Transverse colon (tissue), 4 donors: ENCODE measurements at regions not wholly inside any gene's neighbourhood (a gene's known extent, or its start where the extent isn't known, plus 50 kb on each side); places are given as distances from the start of the nearest gene placed in this dataset.

ENCODE experiments used
- DNase-seq: peaks from one replicate; pipeline ENCODE4 v3.0.0-alpha.2; 2019
- H3K27ac ChIP-seq, 4 donors: fragments of 200-600 bp; sonication (generic); 2 replicates each; pipeline ENCODE4 v1.5.1; 2016 to 2018; ENCODE audit warnings: inconsistent platforms in 4 of 4
- H3K27me3 ChIP-seq: fragments of 200-600 bp; sonication (generic); 2 replicates; pipeline ENCODE4 v1.5.1; 2017; ENCODE audit warnings: inconsistent platforms
- H3K36me3 ChIP-seq, 4 donors: fragments of 200-600 bp; sonication (generic); 2 replicates each; pipeline ENCODE4 v1.5.1; 2017 to 2019; ENCODE audit warnings: inconsistent platforms in 4 of 4
- H3K4me1 ChIP-seq, 4 donors: fragments of 200-600 bp; sonication (generic); 2 replicates each; pipeline ENCODE4 v1.5.1; 2017 to 2020; ENCODE audit warnings: inconsistent platforms in 4 of 4
- H3K4me3 ChIP-seq, 4 donors: fragments of 200-600 bp; sonication (generic); 1 replicate in 1 of 4; 2 replicates in 3 of 4; pipeline versions ENCODE4 v1.5.1 to v1.6.1; 2017 to 2019; ENCODE audit warnings: inconsistent platforms in 4 of 4
- H3K9me3 ChIP-seq, 2 donors: fragments of 200-600 bp; sonication (generic); 2 replicates each; pipeline ENCODE4 v1.5.1; 2017 to 2019; ENCODE audit warnings: inconsistent platforms in 2 of 2
- EP300 ChIP-seq: sonication (generic); formaldehyde crosslinking; IDR thresholded peaks from one replicate; pipeline ENCODE4 v1.6.1; 2017; ENCODE audit warnings: antibody characterized with exemption, low read depth
- POLR2A ChIP-seq: fragments of 450-650 bp; IDR thresholded peaks from one replicate; pipeline ENCODE4 v1.6.1; 2016; ENCODE audit warnings: antibody characterized with exemption, mild to moderate bottlenecking, moderate library complexity
- POLR2AphosphoS5 ChIP-seq, 3 donors: sonication (generic); formaldehyde crosslinking; IDR thresholded peaks; one replicate each; pipeline ENCODE4 v1.6.1; 2016; ENCODE audit warnings: antibody characterized with exemption in 3 of 3
- WGBS, 2 donors: methylation state at CpG; one replicate each; pipeline ENCODE4 v1.1.5; 2018; ENCODE audit warnings: low coverage in 1 of 2; 5-methylcytosine and 5-hydroxymethylcytosine counted together
- in situ Hi-C, 4 donors: fragments of 200-750 bp; cut with MboI; loops; one replicate each; pipeline versions ENCODE4 v1.15.0 to v1.15.1; 2017; ENCODE audit warnings: low sequenced_read_pairs in 3 of 4, low pct_ligation_motif_present in 1 of 4, low pct_unique_long_range_greater_than_20kb in 1 of 4
- intact Hi-C: fragments of 100-400 bp; cut with DNase I; formaldehyde crosslinking; loops from one replicate; pipeline ENCODE4 v1.15.1; 2023; ENCODE audit warnings: low total_unique reads
- TF ChIP-seq, protein P1 (sequence below), 5 experiments: fragments of 200-600 bp in 3 of 5; fragments of 450-650 bp in 2 of 5; sonication (generic) in 3 of 5; IDR thresholded peaks; 1 replicate in 2 of 5; 2 replicates in 3 of 5; pipeline ENCODE4 v1.5.1; 2016 to 2017; ENCODE audit warnings: antibody characterized with exemption in 5 of 5, inconsistent platforms in 3 of 5, mild to moderate bottlenecking in 2 of 5, moderate library complexity in 1 of 5

DNA sequence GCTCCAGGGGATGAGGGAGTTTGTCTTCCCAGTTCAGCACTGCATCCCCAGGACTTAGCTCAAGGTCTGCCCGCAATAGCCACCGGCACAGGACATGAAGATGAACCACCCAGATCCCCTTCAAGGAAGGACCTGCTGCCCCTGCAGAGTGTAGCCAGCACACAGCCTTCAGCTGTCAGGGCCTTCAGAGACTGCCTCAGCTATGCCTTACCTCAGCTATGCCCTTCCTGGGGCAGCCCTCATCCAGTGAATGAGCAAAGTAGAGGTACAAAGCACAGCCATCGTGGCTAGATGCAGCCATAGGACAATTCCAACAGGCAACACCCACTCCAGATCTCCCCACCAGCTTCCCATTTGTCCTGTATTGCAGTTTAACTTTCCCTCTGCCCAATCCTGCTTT, 291.2 kb upstream of the STT3B start:
- WGBS, 2 donors: 90% methylated on average over 3 of the region's 3 CpGs; no CpG with 5 or more reads in 1 of the 2 donors
- TF ChIP-seq, protein P1, sequence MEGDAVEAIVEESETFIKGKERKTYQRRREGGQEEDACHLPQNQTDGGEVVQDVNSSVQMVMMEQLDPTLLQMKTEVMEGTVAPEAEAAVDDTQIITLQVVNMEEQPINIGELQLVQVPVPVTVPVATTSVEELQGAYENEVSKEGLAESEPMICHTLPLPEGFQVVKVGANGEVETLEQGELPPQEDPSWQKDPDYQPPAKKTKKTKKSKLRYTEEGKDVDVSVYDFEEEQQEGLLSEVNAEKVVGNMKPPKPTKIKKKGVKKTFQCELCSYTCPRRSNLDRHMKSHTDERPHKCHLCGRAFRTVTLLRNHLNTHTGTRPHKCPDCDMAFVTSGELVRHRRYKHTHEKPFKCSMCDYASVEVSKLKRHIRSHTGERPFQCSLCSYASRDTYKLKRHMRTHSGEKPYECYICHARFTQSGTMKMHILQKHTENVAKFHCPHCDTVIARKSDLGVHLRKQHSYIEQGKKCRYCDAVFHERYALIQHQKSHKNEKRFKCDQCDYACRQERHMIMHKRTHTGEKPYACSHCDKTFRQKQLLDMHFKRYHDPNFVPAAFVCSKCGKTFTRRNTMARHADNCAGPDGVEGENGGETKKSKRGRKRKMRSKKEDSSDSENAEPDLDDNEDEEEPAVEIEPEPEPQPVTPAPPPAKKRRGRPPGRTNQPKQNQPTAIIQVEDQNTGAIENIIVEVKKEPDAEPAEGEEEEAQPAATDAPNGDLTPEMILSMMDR (IDR thresholded peaks at IDR 0.05): no peak
- in situ Hi-C loops: no loop called here
- no peaks in the 10 kb centered on the region for H3K4me1 ChIP-seq
- intact Hi-C loops: no loop called here
- no peak for DNase-seq
- no peaks in the 10 kb centered on the region for H3K9me3 ChIP-seq
- H3K27me3 ChIP-seq: no peaks in the 10 kb centered on the region
- no peaks in the 10 kb centered on the region for H3K36me3 ChIP-seq
- H3K27ac ChIP-seq: no peak overlapping the region
- H3K4me3 ChIP-seq: no peak overlapping the region

DNA sequence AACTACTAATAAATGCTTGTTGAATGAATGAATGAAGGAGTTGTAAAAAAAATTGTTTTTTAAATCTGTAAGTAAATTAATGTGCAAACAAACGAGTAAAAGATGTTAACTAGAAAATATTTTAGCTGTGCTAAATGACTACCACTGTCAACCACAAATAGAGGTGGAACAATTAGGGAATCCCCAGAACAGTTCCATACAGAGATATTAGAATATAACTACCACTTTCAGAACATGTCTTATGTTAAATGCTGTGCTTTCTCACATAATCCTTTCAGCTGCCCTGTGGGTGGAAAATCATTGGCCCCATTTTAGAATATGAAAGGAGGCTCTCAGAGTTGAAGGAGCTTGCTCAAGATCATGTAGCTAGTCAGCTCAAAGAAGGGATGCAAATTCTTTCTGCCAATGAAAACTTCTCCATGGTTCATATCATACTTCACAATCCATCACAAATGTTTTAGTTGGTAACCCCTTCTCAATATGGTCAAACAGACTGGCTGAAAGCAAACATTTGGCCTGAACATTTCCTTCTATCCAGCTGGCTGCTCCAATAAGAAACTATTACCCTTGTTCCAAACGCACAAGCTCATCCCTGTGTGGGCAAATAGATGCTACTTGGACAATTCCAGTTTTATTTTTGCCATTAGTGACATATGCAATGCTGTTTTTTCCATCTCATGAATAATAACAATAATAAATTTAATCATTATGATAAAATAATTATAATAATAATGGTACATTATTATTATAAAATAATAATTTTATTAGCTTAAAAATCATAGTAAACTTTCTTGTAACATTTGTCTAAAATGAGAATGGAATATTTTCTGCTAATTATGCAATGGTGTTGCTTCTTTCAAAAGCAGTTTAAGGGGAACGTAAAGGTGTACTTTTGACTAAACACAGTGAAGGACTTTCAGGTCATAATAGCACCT, 290.4 kb upstream of the STT3B start:
- TF ChIP-seq, protein P1 (IDR thresholded peaks at IDR 0.05): no peak
- TF ChIP-seq EP300: no peak
- TF ChIP-seq POLR2A: no peak
- no peak for TF ChIP-seq POLR2AphosphoS5 (IDR thresholded peaks at IDR 0.05)
- no peak for DNase-seq
- H3K27ac ChIP-seq: no peak overlapping the region
- H3K36me3 ChIP-seq: no peaks in the 10 kb centered on the region
- no peaks in the 10 kb centered on the region for H3K27me3 ChIP-seq
- H3K9me3 ChIP-seq: no peaks in the 10 kb centered on the region
- in situ Hi-C loops: no loop called here
- intact Hi-C loops: no loop called here
- no peaks in the 10 kb centered on the region for H3K4me1 ChIP-seq
- 77 to 83% methylated on average over 3 of the region's 3 CpGs for WGBS, 2 donors
- H3K4me3 ChIP-seq: no peak overlapping the region

DNA sequence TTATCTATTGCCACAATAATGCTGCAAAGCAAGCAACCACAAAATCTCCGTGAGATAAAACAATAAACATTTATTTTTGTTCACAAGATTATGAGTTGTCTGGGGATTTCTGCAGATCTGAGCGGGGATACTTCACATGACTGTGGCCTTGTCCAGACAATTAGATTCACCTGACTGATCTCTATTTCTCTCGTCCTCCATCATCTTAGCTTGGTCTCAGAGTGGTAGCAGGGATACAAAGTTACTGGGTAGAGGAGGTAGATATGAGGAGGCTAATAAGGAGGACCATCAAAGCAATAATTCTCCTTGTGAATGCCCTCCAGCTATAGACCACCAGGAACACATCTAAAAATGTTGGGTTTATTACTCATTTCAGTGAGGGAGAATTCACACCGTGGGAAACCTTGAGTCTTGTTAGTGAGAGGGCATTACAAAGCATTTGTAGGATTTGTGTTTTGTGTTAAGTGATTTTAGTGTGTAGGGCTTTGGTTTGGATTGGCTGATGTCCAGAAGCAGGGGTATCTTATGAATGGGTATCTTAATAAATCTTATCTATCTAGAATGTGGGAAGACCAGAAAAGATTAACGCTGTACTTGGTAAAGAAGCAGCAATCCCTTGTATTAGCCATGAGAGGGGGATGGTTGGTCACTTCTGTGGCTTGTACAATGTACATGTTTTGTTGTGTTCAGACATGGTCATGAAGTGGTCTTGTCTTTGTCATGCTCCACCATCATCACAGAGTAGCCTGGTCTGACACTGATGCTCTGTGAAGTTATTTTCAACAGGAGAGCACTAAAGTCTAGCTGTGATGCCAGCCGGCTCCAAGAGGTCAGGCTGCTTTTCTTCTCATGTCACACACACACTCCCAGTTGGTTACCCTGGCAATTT, 287.6 kb upstream of the STT3B start:
- H3K4me1 ChIP-seq: no peaks in the 10 kb centered on the region
- no peaks in the 10 kb centered on the region for H3K27me3 ChIP-seq
- DNase-seq: no peak
- no peaks in the 10 kb centered on the region for H3K9me3 ChIP-seq
- H3K36me3 ChIP-seq: no peaks in the 10 kb centered on the region
- H3K4me3 ChIP-seq: no peak overlapping the region
- in situ Hi-C loops: no loop called here
- no peak overlapping the region for H3K27ac ChIP-seq
- no peak for TF ChIP-seq POLR2AphosphoS5 (IDR thresholded peaks at IDR 0.05)
- TF ChIP-seq, protein P1 (IDR thresholded peaks at IDR 0.05): no peak
- no peak for TF ChIP-seq POLR2A
- TF ChIP-seq EP300: no peak
- WGBS, 2 donors: 82 to 87% methylated on average over 4 to 6 of the region's 6 CpGs
- intact Hi-C loops: loop anchor here (5.0 kb wide), 1 partner anchor 1793 kb away; no protein-coding TSS in a partner anchor
